Mesenchymal stem cell (in vitro differentiated cells and primary cell): ENCODE measurements at regions not wholly inside any gene's neighbourhood (a gene's known extent, or its start where the extent isn't known, plus 50 kb on each side); places are given as distances from the start of the nearest gene placed in this dataset.

Source experiments
- DNase-seq: peaks from one replicate; pipeline ENCODE4 v3.0.0-alpha.2; 2013
- H2AFZ ChIP-seq: one replicate; pipeline ENCODE4 v1.6.1; 2013; ENCODE audit warnings: low read depth, mild to moderate bottlenecking, control low read depth, inconsistent platforms, low read length, moderate library complexity
- H2AK5ac ChIP-seq: 2 replicates; pipeline ENCODE4 v1.6.1; 2013; ENCODE audit warnings: low read length, moderate library complexity, mild to moderate bottlenecking, inconsistent platforms; ENCODE audit not compliant: severe bottlenecking
- H2BK120ac ChIP-seq: one replicate; pipeline ENCODE4 v1.6.1; 2013; ENCODE audit warnings: low read depth, mild to moderate bottlenecking, inconsistent platforms, low read length, moderate library complexity
- H2BK12ac ChIP-seq, 2 experiments: one replicate each; pipeline ENCODE4 v1.6.1; 2013; ENCODE audit warnings: inconsistent platforms in 2 of 2, low read length in 2 of 2, mild to moderate bottlenecking in 2 of 2, moderate library complexity in 2 of 2, control low read depth in 1 of 2
- H2BK15ac ChIP-seq: one replicate; pipeline ENCODE4 v1.6.1; 2013; ENCODE audit warnings: mild to moderate bottlenecking, low read depth, inconsistent platforms; ENCODE audit not compliant: poor library complexity, severe bottlenecking
- H2BK5ac ChIP-seq: 2 replicates; pipeline ENCODE4 v1.6.1; 2013; ENCODE audit warnings: low read depth, mild to moderate bottlenecking, low read length, control low read depth, inconsistent platforms; ENCODE audit not compliant: poor library complexity, severe bottlenecking
- H3K14ac ChIP-seq, 2 experiments: one replicate each; pipeline ENCODE4 v1.6.1; 2013; ENCODE audit warnings: inconsistent platforms in 2 of 2, low read length in 2 of 2, control low read depth in 1 of 2, mild to moderate bottlenecking in 1 of 2, moderate library complexity in 1 of 2
- H3K18ac ChIP-seq, 2 experiments: one replicate each; pipeline ENCODE4 v1.6.1; 2013; ENCODE audit warnings: inconsistent platforms in 2 of 2, low read length in 2 of 2, control low read depth in 1 of 2, low read depth in 1 of 2, mild to moderate bottlenecking in 1 of 2
- H3K23ac ChIP-seq, 2 experiments: one replicate each; pipeline ENCODE4 v1.6.1; 2013; ENCODE audit warnings: inconsistent platforms in 2 of 2, low read length in 2 of 2, mild to moderate bottlenecking in 2 of 2, moderate library complexity in 2 of 2, control low read depth in 1 of 2
- H3K27ac ChIP-seq: 2 replicates; pipeline ENCODE4 v1.5.1; 2013; ENCODE audit warnings: mild to moderate bottlenecking, moderate library complexity, low read length, control low read depth, inconsistent platforms; ENCODE audit not compliant: poor library complexity, severe bottlenecking
- H3K27me3 ChIP-seq, 2 experiments: 2 replicates each; pipeline versions ENCODE4 v1.6.1 to v1.7.0; 2013; ENCODE audit warnings: low read length in 2 of 2, mild to moderate bottlenecking in 2 of 2, moderate library complexity in 2 of 2, control low read depth in 1 of 2, inconsistent platforms in 1 of 2; ENCODE audit not compliant: control insufficient read depth in 1 of 2, insufficient read depth in 1 of 2
- H3K36me3 ChIP-seq, 2 experiments: 2 replicates each; pipeline versions ENCODE4 v1.6.1 to v1.7.0; 2013; ENCODE audit warnings: low read length in 2 of 2, control low read depth in 1 of 2, inconsistent platforms in 1 of 2, low read depth in 1 of 2, mild to moderate bottlenecking in 1 of 2; ENCODE audit not compliant: insufficient read depth in 2 of 2, control insufficient read depth in 1 of 2
- H3K4ac ChIP-seq, 2 experiments: one replicate each; pipeline ENCODE4 v1.6.1; 2013; ENCODE audit warnings: inconsistent platforms in 2 of 2, low read length in 2 of 2, mild to moderate bottlenecking in 2 of 2, moderate library complexity in 2 of 2, control low read depth in 1 of 2, low read depth in 1 of 2
- H3K4me1 ChIP-seq: 2 replicates; pipeline ENCODE4 v1.6.1; 2013; ENCODE audit warnings: low read depth, low read length, control low read depth; ENCODE audit not compliant: control insufficient read depth, insufficient read depth
- H3K4me2 ChIP-seq: 2 replicates; pipeline ENCODE4 v1.6.1; 2013; ENCODE audit warnings: low read length, mild to moderate bottlenecking, inconsistent platforms; ENCODE audit not compliant: poor library complexity, severe bottlenecking
- H3K4me3 ChIP-seq, 2 experiments: 2 replicates each; pipeline versions ENCODE4 v1.5.1 to v1.7.0; 2013; ENCODE audit warnings: low read length in 2 of 2, mild to moderate bottlenecking in 2 of 2, control low read depth in 1 of 2, low read depth in 1 of 2; ENCODE audit not compliant: insufficient read depth in 1 of 2
- H3K79me1 ChIP-seq: replicated peaks from 2 replicates; pipeline ENCODE4 v1.6.1; 2013; ENCODE audit warnings: mild to moderate bottlenecking, control low read depth, low read length, inconsistent platforms; ENCODE audit not compliant: poor library complexity, severe bottlenecking
- H3K9ac ChIP-seq: 2 replicates; pipeline ENCODE4 v1.7.0; 2013; ENCODE audit warnings: mild to moderate bottlenecking, low read length, moderate library complexity
- H3K9me3 ChIP-seq: 2 replicates; pipeline ENCODE4 v1.7.0; 2013; ENCODE audit warnings: mild to moderate bottlenecking, low read length; ENCODE audit not compliant: control insufficient read depth
- H4K8ac ChIP-seq: one replicate; pipeline ENCODE4 v1.6.1; 2013; ENCODE audit warnings: inconsistent platforms, mild to moderate bottlenecking, low read length, moderate library complexity
- H4K91ac ChIP-seq: one replicate; pipeline ENCODE4 v1.6.1; 2013; ENCODE audit warnings: mild to moderate bottlenecking, low read length, inconsistent platforms
- WGBS: methylation state at CpG from one replicate; pipeline ENCODE4 v1.1.7; 2013; ENCODE audit warnings: mixed read lengths; 5-methylcytosine and 5-hydroxymethylcytosine counted together

GRCh38 chr1:58075188-58075578 is 471.3 kb downstream of the OMA1 start:
- no peak overlapping the region for H2AFZ ChIP-seq
- H3K4me3 ChIP-seq = no peak overlapping the region
- no peaks in the 10 kb centered on the region for H3K36me3 ChIP-seq
- H3K14ac ChIP-seq = no peak overlapping the region
- no peak overlapping the region for H4K91ac ChIP-seq
- no peak overlapping the region for H3K4ac ChIP-seq
- no peak overlapping the region for H3K4me2 ChIP-seq
- no peaks in the 10 kb centered on the region for H3K9me3 ChIP-seq
- WGBS = 56% methylated on average over 1 of the region's 1 CpG
- no peak overlapping the region for H2BK5ac ChIP-seq
- no peak overlapping the region for H3K27ac ChIP-seq
- H3K4me1 ChIP-seq = no peaks in the 10 kb centered on the region
- no peak for DNase-seq
- no peak overlapping the region for H2BK12ac ChIP-seq
- no peak overlapping the region for H3K9ac ChIP-seq
- H3K27me3 ChIP-seq = no peaks in the 10 kb centered on the region
- H3K23ac ChIP-seq = no peak overlapping the region
- H4K8ac ChIP-seq = no peak overlapping the region
- H2AK5ac ChIP-seq = no peak overlapping the region
- no peak overlapping the region for H2BK120ac ChIP-seq
- no peaks in the 10 kb centered on the region for H3K79me1 ChIP-seq
- H3K18ac ChIP-seq = no peak overlapping the region
- no peak overlapping the region for H2BK15ac ChIP-seq

GRCh38 chr1:58072450-58072849 is 474.1 kb downstream of the OMA1 start:
- DNase-seq = no peak
- H3K27me3 ChIP-seq = no peaks in the 10 kb centered on the region
- H3K4ac ChIP-seq = no peak overlapping the region
- no peak overlapping the region for H3K9ac ChIP-seq
- no peak overlapping the region for H2BK5ac ChIP-seq
- H2BK120ac ChIP-seq = no peak overlapping the region
- no peak overlapping the region for H3K27ac ChIP-seq
- H3K79me1 ChIP-seq = no peaks in the 10 kb centered on the region
- no peak overlapping the region for H4K91ac ChIP-seq
- H2BK12ac ChIP-seq = no peak overlapping the region
- H4K8ac ChIP-seq = no peak overlapping the region
- no peak overlapping the region for H3K4me2 ChIP-seq
- no peak overlapping the region for H3K23ac ChIP-seq
- no peaks in the 10 kb centered on the region for H3K4me1 ChIP-seq
- H3K36me3 ChIP-seq = no peaks in the 10 kb centered on the region
- H3K4me3 ChIP-seq = no peak overlapping the region
- H2AK5ac ChIP-seq = no peak overlapping the region
- H2AFZ ChIP-seq = no peak overlapping the region
- H3K14ac ChIP-seq = no peak overlapping the region
- H3K18ac ChIP-seq = no peak overlapping the region
- H2BK15ac ChIP-seq = no peak overlapping the region
- no peaks in the 10 kb centered on the region for H3K9me3 ChIP-seq
- WGBS = 66% methylated on average over 3 of the region's 4 CpGs

GRCh38 chr1:58067082-58067481 is 479.4 kb downstream of the OMA1 start:
- no peak overlapping the region for H3K14ac ChIP-seq
- no peak overlapping the region for H2AK5ac ChIP-seq
- DNase-seq = no peak
- no peak overlapping the region for H3K23ac ChIP-seq
- no peak overlapping the region for H4K8ac ChIP-seq
- H2BK12ac ChIP-seq = no peak overlapping the region
- no peak overlapping the region for H3K4me2 ChIP-seq
- no peak overlapping the region for H2AFZ ChIP-seq
- no peak overlapping the region for H3K4me3 ChIP-seq
- no peak overlapping the region for H2BK120ac ChIP-seq
- no peaks in the 10 kb centered on the region for H3K27me3 ChIP-seq
- H3K9me3 ChIP-seq = no peaks in the 10 kb centered on the region
- no peaks in the 10 kb centered on the region for H3K36me3 ChIP-seq
- H3K27ac ChIP-seq = no peak overlapping the region
- H3K18ac ChIP-seq = no peak overlapping the region
- H3K4me1 ChIP-seq = no peaks in the 10 kb centered on the region
- no peak overlapping the region for H2BK5ac ChIP-seq
- 72% methylated on average over 3 of the region's 4 CpGs for WGBS
- H3K4ac ChIP-seq = no peak overlapping the region
- H2BK15ac ChIP-seq = no peak overlapping the region
- no peak overlapping the region for H3K9ac ChIP-seq
- H4K91ac ChIP-seq = no peak overlapping the region
- no peaks in the 10 kb centered on the region for H3K79me1 ChIP-seq

GRCh38 chr1:58065520-58065919 is 481.0 kb downstream of the OMA1 start:
- no peak overlapping the region for H3K23ac ChIP-seq
- H4K8ac ChIP-seq = no peak overlapping the region
- H2AFZ ChIP-seq = peak overlapping the region; percentile 39
- H3K79me1 ChIP-seq = no peaks in the 10 kb centered on the region
- no peak overlapping the region for H3K14ac ChIP-seq
- H3K4me2 ChIP-seq = no peak overlapping the region
- H3K9me3 ChIP-seq = no peaks in the 10 kb centered on the region
- DNase-seq = no peak
- no peak overlapping the region for H4K91ac ChIP-seq
- no peak overlapping the region for H2BK12ac ChIP-seq
- H3K36me3 ChIP-seq = no peaks in the 10 kb centered on the region
- H3K9ac ChIP-seq = no peak overlapping the region
- no peak overlapping the region for H2AK5ac ChIP-seq
- H3K27ac ChIP-seq = no peak overlapping the region
- H3K18ac ChIP-seq = no peak overlapping the region
- 78% methylated on average over 6 of the region's 6 CpGs for WGBS
- peaks cover 0 to 3% of the 10 kb centered on the region in 2 experiments for H3K27me3 ChIP-seq
- H3K4me1 ChIP-seq = no peaks in the 10 kb centered on the region
- no peak overlapping the region for H3K4me3 ChIP-seq
- H2BK15ac ChIP-seq = no peak overlapping the region
- no peak overlapping the region for H2BK120ac ChIP-seq
- H3K4ac ChIP-seq = no peak overlapping the region
- H2BK5ac ChIP-seq = no peak overlapping the region
